Mucosa of descending colon (tissue), 3 donors: ENCODE measurements at regions not wholly inside any gene's neighbourhood (a gene's known extent, or its start where the extent isn't known, plus 50 kb on each side); places are given as distances from the start of the nearest gene placed in this dataset.
A peak's percentile ranks its signal among the peaks of the same experiment; 100 is the strongest.

Experiments
- ATAC-seq: fragments of 200-7000 bp; cut with Tn5 transposase; one replicate; pipeline ENCODE4 v1.9.1; 2020; ENCODE audit warnings: mild to moderate bottlenecking, moderate library complexity
- DNase-seq, 3 donors: peaks; one replicate each; pipeline ENCODE4 v3.0.0-alpha.2; 2020
- H3K36me3 ChIP-seq: fragments of 200-600 bp; one replicate; pipeline ENCODE4 v1.8.0; 2021; ENCODE audit warnings: low read depth, mild to moderate bottlenecking
- H3K4me1 ChIP-seq: fragments of 200-600 bp; one replicate; pipeline ENCODE4 v1.8.0; 2021; ENCODE audit warnings: low read depth, mild to moderate bottlenecking
- H3K4me3 ChIP-seq: fragments of 200-600 bp; one replicate; pipeline ENCODE4 v1.8.0; 2021; ENCODE audit warnings: mild to moderate bottlenecking
- H3K9me3 ChIP-seq: fragments of 200-600 bp; one replicate; pipeline ENCODE4 v1.8.0; 2021; ENCODE audit warnings: mild to moderate bottlenecking
- CTCF ChIP-seq: fragments of 200-600 bp; IDR thresholded peaks from one replicate; pipeline ENCODE4 v1.8.0; 2022; ENCODE audit warnings: antibody characterized with exemption, mild to moderate bottlenecking
- intact Hi-C, 2 donors: fragments of 100-400 bp; cut with DNase I in 1 of 2; cut with micrococcal nuclease in 1 of 2; formaldehyde crosslinking; loops; one replicate each; pipeline versions ENCODE4 v1.11.0 to v1.11.1; 2022; cut with DNase I, micrococcal nuclease
- donor health status: DM: no; HTN: no; CAD: no; lungs with moderate emphysema.
- donor health status: DM: no; HTN: no; CAD: no.
- donor health status: DM: no; HTN: yes; CAD: no.

GRCh38 chr2:238727585-238728329, 120.1 kb upstream of the TWIST2 start:
- no peak for TF ChIP-seq CTCF
- DNase-seq (no peak), ATAC-seq (peak; percentile 41)
- intact Hi-C loops = no loop called here
- H3K36me3 ChIP-seq = no peaks in the 10 kb centered on the region
- no peak overlapping the region for H3K4me3 ChIP-seq
- H3K9me3 ChIP-seq = no peaks in the 10 kb centered on the region
- no peaks in the 10 kb centered on the region for H3K4me1 ChIP-seq

- TF ChIP-seq CTCF = no peak
- DNase-seq = no peak
- Histone ChIP-seq H3K9me3 (no peaks in the 10 kb centered on the region), H3K4me1 (no peaks in the 10 kb centered on the region), H3K36me3 (no peaks in the 10 kb centered on the region), H3K4me3 (no peak overlapping the region)
- intact Hi-C loops = no loop called here
- ATAC-seq = peak; percentile 46
Observed at GRCh38 chr2:238728330-238729260, 119.3 kb upstream of the TWIST2 start.

GRCh38 chr2:238729261-238729935, 118.5 kb upstream of the TWIST2 start:
- intact Hi-C loops = no loop called here
- no peaks in the 10 kb centered on the region for H3K9me3 ChIP-seq
- H3K4me3 ChIP-seq = no peak overlapping the region
- H3K36me3 ChIP-seq = no peaks in the 10 kb centered on the region
- TF ChIP-seq CTCF = no peak
- ATAC-seq (no peak), DNase-seq (no peak)
- H3K4me1 ChIP-seq = no peaks in the 10 kb centered on the region

GRCh38 chr2:238730001-238730669, 117.8 kb upstream of the TWIST2 start:
- H3K36me3 ChIP-seq = no peaks in the 10 kb centered on the region
- no peaks in the 10 kb centered on the region for H3K4me1 ChIP-seq
- no peak for DNase-seq
- intact Hi-C loops = no loop called here
- TF ChIP-seq CTCF = no peak
- no peak overlapping the region for H3K4me3 ChIP-seq
- H3K9me3 ChIP-seq = no peaks in the 10 kb centered on the region
- ATAC-seq = no peak

GRCh38 chr2:238730881-238731280, 117.0 kb upstream of the TWIST2 start:
- Histone ChIP-seq H3K9me3 (no peaks in the 10 kb centered on the region), H3K4me1 (no peaks in the 10 kb centered on the region), H3K36me3 (no peaks in the 10 kb centered on the region), H3K4me3 (no peak overlapping the region)
- DNase-seq (no peak), ATAC-seq (no peak)
- TF ChIP-seq CTCF = no peak
- intact Hi-C loops = no loop called here
